ENCODE measurements at regions not wholly inside any gene's neighbourhood (a gene's known extent, or its start where the extent isn't known, plus 50 kb on each side); places are given as distances from the start of the nearest gene placed in this dataset.

- peak; percentile 22 for DNase-seq
Observed at GRCh38 chr11:121722431-121723245, 269.9 kb upstream of the SORL1-AS1 start.

DNA sequence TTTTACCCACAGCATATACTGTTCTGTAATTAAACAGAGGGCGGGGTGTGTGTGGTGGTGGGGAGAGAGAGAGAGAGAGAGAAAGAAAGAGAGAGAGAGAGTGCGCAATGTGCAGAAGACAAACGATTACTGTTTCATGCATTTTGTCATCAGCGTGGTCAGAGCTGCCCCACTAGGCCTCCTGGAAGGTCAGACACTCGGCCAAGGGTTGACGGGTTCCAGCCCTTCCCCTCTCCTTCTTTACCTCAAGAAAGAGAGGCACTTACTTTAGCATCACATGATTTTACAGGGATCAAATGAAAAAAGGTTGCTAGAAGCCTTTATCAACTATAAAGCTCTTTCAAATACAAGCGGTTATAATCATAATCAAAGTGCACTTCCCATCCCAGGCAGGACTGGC, 269.2 kb upstream of the SORL1-AS1 start:
- DNase-seq = no peak

- DNase-seq = no peak
Observed at GRCh38 chr11:121721448-121721847, 268.7 kb upstream of the SORL1-AS1 start.

DNA sequence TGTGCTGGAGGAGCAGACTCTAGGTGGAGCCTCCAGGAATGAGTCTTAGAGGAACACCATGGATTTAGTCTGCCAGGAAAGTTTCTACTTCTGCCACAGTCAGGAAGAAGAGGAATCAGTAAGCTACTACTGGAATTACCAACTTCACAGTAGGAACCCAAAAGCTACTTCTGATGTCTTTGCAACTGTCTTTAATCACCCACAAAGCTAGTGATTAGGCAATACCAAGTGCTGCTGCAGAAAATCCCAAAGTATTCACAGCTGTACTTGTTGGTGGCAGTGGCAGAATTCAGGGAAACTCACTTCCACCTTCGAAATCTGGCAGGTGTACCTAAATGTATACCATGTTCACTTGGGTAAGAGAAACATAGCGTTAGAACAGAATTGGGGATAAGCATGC, 264.5 kb upstream of the SORL1-AS1 start:
- no peak for DNase-seq

DNA sequence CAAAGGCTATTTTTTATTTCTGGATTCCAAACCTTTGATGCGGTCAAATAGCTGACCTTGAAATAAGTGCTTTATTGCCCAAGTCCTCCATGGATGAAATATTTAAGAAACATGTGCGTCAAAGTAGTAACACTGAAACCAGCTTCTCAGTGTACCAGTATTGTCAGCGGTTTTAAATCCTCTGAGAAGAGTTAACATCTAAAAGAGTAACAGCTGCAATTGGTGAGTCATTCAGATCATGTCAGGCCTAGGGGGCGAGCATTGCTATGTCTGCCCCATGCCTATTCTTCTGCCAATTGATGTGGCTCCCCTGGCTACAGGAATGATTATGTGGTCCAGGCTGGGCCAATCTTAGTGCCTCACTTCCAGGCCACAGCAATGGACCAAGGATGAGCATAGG, 263.3 kb upstream of the SORL1-AS1 start:
- no peak for DNase-seq

DNA sequence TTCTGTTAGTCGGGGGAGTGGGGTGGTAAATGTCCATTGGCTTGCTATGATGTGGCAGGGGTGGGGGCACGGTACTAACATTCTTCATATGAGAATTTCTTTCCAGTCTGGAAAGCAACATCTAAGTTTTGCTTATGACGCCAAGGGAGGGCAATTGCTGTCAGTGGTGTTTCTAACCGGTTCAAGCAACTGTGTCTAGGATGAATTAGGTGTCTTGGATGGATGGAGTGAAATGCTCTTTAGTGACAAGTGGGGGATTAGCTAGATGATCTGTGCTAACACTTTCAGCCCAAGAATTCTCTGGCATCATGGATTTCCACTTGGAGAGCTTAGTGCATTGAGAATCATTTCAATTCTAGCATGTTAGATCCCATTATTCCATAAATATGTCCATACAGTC, 262.6 kb upstream of the SORL1-AS1 start:
- no peak for DNase-seq

- DNase-seq = no peak
Observed at GRCh38 chr11:121714351-121714750, 261.6 kb upstream of the SORL1-AS1 start.

GRCh38 chr11:121711939-121712338, 259.2 kb upstream of the SORL1-AS1 start:
- DNase-seq = no peak

DNA sequence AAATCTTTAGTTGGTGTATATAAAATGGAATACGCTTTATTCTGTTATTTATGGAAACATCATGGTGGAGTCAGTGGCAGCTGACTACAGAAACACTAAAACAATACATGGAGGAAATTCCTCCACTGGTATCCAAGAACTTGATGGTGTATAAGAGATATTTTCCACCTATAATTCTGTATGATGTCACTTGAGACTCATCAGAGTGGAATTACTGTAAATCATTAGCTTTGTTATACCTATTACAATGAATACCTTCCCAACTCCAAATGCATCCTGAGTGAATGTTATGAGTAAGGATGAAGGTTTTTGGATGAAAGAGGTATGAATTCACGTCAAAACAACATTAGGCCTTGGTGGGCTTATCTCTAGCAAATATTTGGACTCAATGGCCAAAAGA, 258.5 kb upstream of the SORL1-AS1 start:
- DNase-seq = no peak

DNA sequence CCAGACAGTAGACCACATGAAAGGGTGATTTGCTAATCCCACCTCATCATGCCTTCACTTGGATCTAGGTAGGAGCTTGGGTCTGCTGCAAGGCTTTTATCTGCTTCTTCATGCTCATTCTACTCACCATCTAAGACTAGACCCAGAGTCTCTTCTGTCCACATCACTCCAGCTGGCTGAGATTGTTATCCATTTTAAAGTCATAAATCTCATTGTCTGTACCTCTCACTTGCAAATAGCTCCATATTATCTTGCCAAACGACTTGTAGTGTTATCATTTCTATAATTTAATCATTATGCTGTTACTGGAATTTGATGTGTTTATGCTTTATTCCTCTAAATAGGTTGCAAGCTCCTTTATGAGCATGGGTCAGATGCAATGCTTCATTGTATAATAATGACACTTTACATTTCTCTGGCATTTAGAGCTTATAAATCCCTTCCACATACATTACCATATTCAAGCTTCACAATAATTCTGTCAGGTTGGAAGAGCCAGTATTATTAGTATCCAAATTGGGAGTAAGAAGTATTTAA, 254.2 kb upstream of the SORL1-AS1 start:
- DNase-seq = no peak

- DNase-seq = no peak
Observed at GRCh38 chr11:121703201-121703600, 250.4 kb upstream of the SORL1-AS1 start.

- DNase-seq = no peak
Observed at GRCh38 chr11:121700968-121701367, 248.2 kb upstream of the SORL1-AS1 start.

GRCh38 chr11:121699801-121700200, 247.0 kb upstream of the SORL1-AS1 start:
- DNase-seq = no peak

- no peak for DNase-seq
Observed at GRCh38 chr11:121696931-121697670, 244.3 kb upstream of the SORL1-AS1 start.

GRCh38 chr11:121696177-121696871, 243.6 kb upstream of the SORL1-AS1 start:
- DNase-seq = no peak

DNA sequence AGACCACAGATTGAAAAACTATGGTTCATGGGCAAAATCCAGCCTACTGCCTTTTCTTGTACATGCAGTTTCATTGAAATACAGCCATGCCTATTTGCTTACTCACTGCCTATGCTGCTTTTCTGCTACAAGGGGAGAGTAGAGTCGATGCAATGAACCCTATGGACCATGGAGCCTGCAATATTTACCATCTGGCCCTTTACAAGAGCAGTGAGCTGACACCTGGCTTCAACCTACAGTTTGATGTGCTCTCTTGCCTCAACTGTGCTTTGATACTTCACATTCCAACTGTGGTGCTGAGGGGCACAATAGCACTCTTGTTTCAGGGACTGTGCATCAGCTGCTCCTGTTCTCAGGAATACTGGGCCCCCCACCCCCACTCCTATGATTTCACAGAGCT, 239.5 kb upstream of the SORL1-AS1 start:
- DNase-seq = no peak

GRCh38 chr11:121688860-121689614, 236.3 kb upstream of the SORL1-AS1 start:
- no peak for DNase-seq

- no peak for DNase-seq
Observed at GRCh38 chr11:121688055-121688491, 235.3 kb upstream of the SORL1-AS1 start.

- no peak for DNase-seq
Observed at GRCh38 chr11:121683791-121684190, 231.0 kb upstream of the SORL1-AS1 start.

Data from NCI-H2171 (cell line).